ENCODE measurements at regions not wholly inside any gene's neighbourhood (a gene's known extent, or its start where the extent isn't known, plus 50 kb on each side); places are given as distances from the start of the nearest gene placed in this dataset.

DNA sequence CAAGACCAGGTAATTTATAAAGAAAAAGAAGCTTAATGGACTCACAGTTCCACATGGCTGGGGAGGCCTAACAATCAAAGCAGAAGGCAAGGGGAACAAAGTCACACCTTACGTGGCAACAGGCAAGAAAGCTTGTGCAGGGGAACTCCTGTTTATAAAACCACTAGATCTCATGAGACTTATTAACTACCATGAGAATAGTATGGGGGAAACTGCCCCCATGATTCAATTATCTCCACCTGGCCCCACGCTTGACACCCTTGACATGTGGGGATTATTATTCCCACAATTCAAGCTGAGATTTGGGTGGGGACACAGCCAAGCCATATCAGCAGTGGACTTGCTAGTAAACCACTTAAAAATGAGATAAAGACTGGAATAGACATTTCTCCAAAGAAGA, 451.7 kb downstream of the DNAJB9 start:
- ChIA-PET CTCF (no interaction called here), POLR2A (ENCODE audit: unreplicated experiment) (no interaction called here)
- DNase-seq (no peak), ATAC-seq (ENCODE audit: low read depth) (no peak)
- H3K9me1 ChIP-seq (ENCODE audit: insufficient read depth, low read length), result no peaks in the 10 kb centered on the region
- no peak overlapping the region for H2BK5ac ChIP-seq (ENCODE audit: low read depth, low read length, poor library complexity, severe bottlenecking)
- no peak overlapping the region for H4K8ac ChIP-seq (ENCODE audit: low read depth in 2 of 2, low read length in 2 of 2)
- no peak overlapping the region for H3K56ac ChIP-seq (ENCODE audit: extremely low read depth, insufficient read depth, low read length)
- H2BK20ac ChIP-seq (ENCODE audit: low read depth, low read length), result no peak overlapping the region
- H3K36me3 ChIP-seq (ENCODE audit: control insufficient read depth, insufficient read depth, low read length), result no peaks in the 10 kb centered on the region
- dilution Hi-C loops (cut with HindIII; ENCODE audit: low sequenced_read_pairs, unreplicated experiment), result no loop called here
- no peak overlapping the region for H4K5ac ChIP-seq (ENCODE audit: low read depth, low read length)
- H3K4ac ChIP-seq (ENCODE audit: low read depth, low read length), result no peak overlapping the region
- no peak for TF ChIP-seq POLR2A (IDR thresholded peaks at IDR 0.05; ENCODE audit: low read depth, low read length)
- TF ChIP-seq RAD21 (IDR thresholded peaks at IDR 0.05; ENCODE audit: low read length), result no peak
- TF ChIP-seq BHLHE40 (IDR thresholded peaks at IDR 0.05; ENCODE audit: low read depth, low read length), result no peak
- no peak for TF ChIP-seq CEBPB (IDR thresholded peaks at IDR 0.05; ENCODE audit: low read depth, low read length)
- TF ChIP-seq, protein P1, sequence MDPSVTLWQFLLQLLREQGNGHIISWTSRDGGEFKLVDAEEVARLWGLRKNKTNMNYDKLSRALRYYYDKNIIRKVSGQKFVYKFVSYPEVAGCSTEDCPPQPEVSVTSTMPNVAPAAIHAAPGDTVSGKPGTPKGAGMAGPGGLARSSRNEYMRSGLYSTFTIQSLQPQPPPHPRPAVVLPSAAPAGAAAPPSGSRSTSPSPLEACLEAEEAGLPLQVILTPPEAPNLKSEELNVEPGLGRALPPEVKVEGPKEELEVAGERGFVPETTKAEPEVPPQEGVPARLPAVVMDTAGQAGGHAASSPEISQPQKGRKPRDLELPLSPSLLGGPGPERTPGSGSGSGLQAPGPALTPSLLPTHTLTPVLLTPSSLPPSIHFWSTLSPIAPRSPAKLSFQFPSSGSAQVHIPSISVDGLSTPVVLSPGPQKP (IDR thresholded peaks at IDR 0.05; ENCODE audit: borderline replicate concordance, low read depth, low read length), result no peak
- TF ChIP-seq, protein P2, sequence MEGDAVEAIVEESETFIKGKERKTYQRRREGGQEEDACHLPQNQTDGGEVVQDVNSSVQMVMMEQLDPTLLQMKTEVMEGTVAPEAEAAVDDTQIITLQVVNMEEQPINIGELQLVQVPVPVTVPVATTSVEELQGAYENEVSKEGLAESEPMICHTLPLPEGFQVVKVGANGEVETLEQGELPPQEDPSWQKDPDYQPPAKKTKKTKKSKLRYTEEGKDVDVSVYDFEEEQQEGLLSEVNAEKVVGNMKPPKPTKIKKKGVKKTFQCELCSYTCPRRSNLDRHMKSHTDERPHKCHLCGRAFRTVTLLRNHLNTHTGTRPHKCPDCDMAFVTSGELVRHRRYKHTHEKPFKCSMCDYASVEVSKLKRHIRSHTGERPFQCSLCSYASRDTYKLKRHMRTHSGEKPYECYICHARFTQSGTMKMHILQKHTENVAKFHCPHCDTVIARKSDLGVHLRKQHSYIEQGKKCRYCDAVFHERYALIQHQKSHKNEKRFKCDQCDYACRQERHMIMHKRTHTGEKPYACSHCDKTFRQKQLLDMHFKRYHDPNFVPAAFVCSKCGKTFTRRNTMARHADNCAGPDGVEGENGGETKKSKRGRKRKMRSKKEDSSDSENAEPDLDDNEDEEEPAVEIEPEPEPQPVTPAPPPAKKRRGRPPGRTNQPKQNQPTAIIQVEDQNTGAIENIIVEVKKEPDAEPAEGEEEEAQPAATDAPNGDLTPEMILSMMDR (conservative IDR thresholded peaks at IDR 0.05; ENCODE audit: low read depth, low read length), result no peak
- no peak for TF ChIP-seq SMC3 (IDR thresholded peaks at IDR 0.05; ENCODE audit: low read depth, low read length)
- no peak for TF ChIP-seq RCOR1 (IDR thresholded peaks at IDR 0.05; ENCODE audit: insufficient replicate concordance, low read length)
- no peak for TF ChIP-seq MXI1 (IDR thresholded peaks at IDR 0.05; ENCODE audit: borderline replicate concordance, low read depth, low read length)
- TF ChIP-seq, protein P3, sequence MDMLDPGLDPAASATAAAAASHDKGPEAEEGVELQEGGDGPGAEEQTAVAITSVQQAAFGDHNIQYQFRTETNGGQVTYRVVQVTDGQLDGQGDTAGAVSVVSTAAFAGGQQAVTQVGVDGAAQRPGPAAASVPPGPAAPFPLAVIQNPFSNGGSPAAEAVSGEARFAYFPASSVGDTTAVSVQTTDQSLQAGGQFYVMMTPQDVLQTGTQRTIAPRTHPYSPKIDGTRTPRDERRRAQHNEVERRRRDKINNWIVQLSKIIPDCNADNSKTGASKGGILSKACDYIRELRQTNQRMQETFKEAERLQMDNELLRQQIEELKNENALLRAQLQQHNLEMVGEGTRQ (IDR thresholded peaks at IDR 0.05; ENCODE audit: low read depth, low read length), result no peak
- no peak for TF ChIP-seq RFX5 (IDR thresholded peaks at IDR 0.05; ENCODE audit: low read depth, low read length)
- TF ChIP-seq MAFK (IDR thresholded peaks at IDR 0.05; ENCODE audit: low read depth, low read length), result no peak
- no peak for TF ChIP-seq NFE2L2 (IDR thresholded peaks at IDR 0.05; ENCODE audit: low read depth, low read length)
- TF ChIP-seq MAZ (IDR thresholded peaks at IDR 0.05; ENCODE audit: borderline replicate concordance, low read depth, low read length), result no peak
- no peak for TF ChIP-seq CHD1 (IDR thresholded peaks at IDR 0.05; ENCODE audit: low read depth, low read length)
- no peak for TF ChIP-seq FOS (IDR thresholded peaks at IDR 0.05; ENCODE audit: low read depth, low read length)
- H3K9ac ChIP-seq (ENCODE audit: low read depth, low read length), result no peak overlapping the region
- H3K4me1 ChIP-seq (ENCODE audit: control insufficient read depth, insufficient read depth, low read length), result no peaks in the 10 kb centered on the region
- peaks cover 5% of the 10 kb centered on the region for H3K9me3 ChIP-seq (ENCODE audit: control insufficient read depth, insufficient read depth, low read length)
- H4K91ac ChIP-seq (ENCODE audit: insufficient read depth, low read depth, low read length), result no peak overlapping the region
- no peak overlapping the region for H3K4me2 ChIP-seq (ENCODE audit: low read depth, low read length)
- no CpG with 5 or more reads among the region's 2 CpGs for WGBS, 2 experiments (ENCODE audit: extremely low coverage in 2 of 2, insufficient read length in 1 of 2)
- H3K23ac ChIP-seq (ENCODE audit: low read depth, low read length), result no peak overlapping the region
- H3K4me3 ChIP-seq (ENCODE audit: insufficient read depth, low read depth, low read length), result no peak overlapping the region
- H3K27ac ChIP-seq (ENCODE audit: insufficient read depth, low read length), result no peak overlapping the region
- H2AFZ ChIP-seq (replicated peaks; ENCODE audit: low read length, poor library complexity), result no peak overlapping the region
- H3K27me3 ChIP-seq (ENCODE audit: control insufficient read depth, insufficient read depth, low read length), result no peaks in the 10 kb centered on the region
- in situ Hi-C loops (cut with MboI; ENCODE audit: low sequenced_read_pairs), result no loop called here
- no peak overlapping the region for H2BK120ac ChIP-seq (ENCODE audit: low read depth, low read length)
- no peaks in the 10 kb centered on the region for H4K20me1 ChIP-seq (ENCODE audit: insufficient read depth, low read length)
- intact Hi-C loops (cut with micrococcal nuclease), result no loop called here
- no peak overlapping the region for H2AK5ac ChIP-seq (ENCODE audit: low read depth, low read length)
- H3K18ac ChIP-seq (ENCODE audit: low read depth, low read length), result no peak overlapping the region
- no TSS peak for BruUV-seq (replicated peaks)
- H2AK9ac ChIP-seq (replicated peaks; ENCODE audit: low read depth, low read length, poor library complexity), result no peak overlapping the region
- H3K79me1 ChIP-seq (ENCODE audit: low read depth in 1 of 2, low read length in 2 of 2), result no peaks in the 10 kb centered on the region
- no peak overlapping the region for H2BK15ac ChIP-seq (ENCODE audit: low read depth, low read length)
- H3K14ac ChIP-seq (replicated peaks; ENCODE audit: low read depth, low read length), result no peak overlapping the region
